A549 (cell line): ENCODE measurements at regions not wholly inside any gene's neighbourhood (a gene's known extent, or its start where the extent isn't known, plus 50 kb on each side); places are given as distances from the start of the nearest gene placed in this dataset.

Experiments used
- ATAC-seq, 2 experiments: fragments of 200-7000 bp in 1 of 2; fragments of >200 bp in 1 of 2; cut with Nextera tagmentation in 1 of 2; cut with Tn5 transposase in 1 of 2; 3 replicates each; pipeline versions ENCODE4 v1.8.0 to v1.9.1; 2018 to 2020; ENCODE audit warnings: mild to moderate bottlenecking in 1 of 2, moderate library complexity in 1 of 2
- CTCF ChIA-PET: fragments of 300-600 bp; sonication (Branson Sonifier 250); formaldehyde crosslinking; extraction: SDS; loops from one replicate; lab custom pipeline; 2021; ENCODE audit warnings: antibody characterized with exemption, inconsistent platforms; lab: Yijun Ruan, JAX
- POLR2A ChIA-PET: fragments of 350-600 bp; formaldehyde crosslinking; extraction: SDS; loops from one replicate; lab custom pipeline; 2021; ENCODE audit warnings: antibody characterized with exemption, inconsistent platforms; lab: Yijun Ruan, JAX
- DNase-seq, 2 experiments: peaks; one replicate each; pipeline versions ENCODE4 v3.0.0 to v3.0.0-alpha.2; 2011 to 2016; ENCODE audit warnings: low read depth in 1 of 2, low spot score in 1 of 2
- FAIRE-seq: peaks from 2 replicates; lab custom pipeline; 2011; peaks lifted over from hg19 to GRCh38; lab: Jason Lieb, UNC
- H3K27ac ChIP-seq, 2 experiments: fragments of >200 bp; sonication (Bioruptor Twin); formaldehyde crosslinking; 3 replicates each; pipeline ENCODE4 v1.5.1; 2016 to 2017
- H3K4me1 ChIP-seq: fragments of >200 bp; sonication (Bioruptor Twin); formaldehyde crosslinking; 3 replicates; pipeline ENCODE4 v1.6.1; 2016
- H3K4me2 ChIP-seq: fragments of >200 bp; sonication (Bioruptor Twin); formaldehyde crosslinking; 3 replicates; pipeline ENCODE4 v1.6.1; 2016
- H3K4me3 ChIP-seq: fragments of >200 bp; sonication (Bioruptor Twin); formaldehyde crosslinking; 3 replicates; pipeline ENCODE4 v1.5.1; 2016
- H3K9me3 ChIP-seq: fragments of >200 bp; sonication (Bioruptor Twin); formaldehyde crosslinking; 3 replicates; pipeline ENCODE4 v1.6.1; 2016
- CBX2 ChIP-seq: fragments of 200-600 bp; sonication (generic); IDR thresholded peaks from 2 replicates; pipeline ENCODE4 v1.6.1; 2016; ENCODE audit warnings: low read depth, mild to moderate bottlenecking, borderline replicate concordance
- CBX8 ChIP-seq: fragments of 200-600 bp; sonication (generic); IDR thresholded peaks from 2 replicates; pipeline ENCODE4 v1.6.1; 2016
- EHMT2 ChIP-seq: fragments of 200-600 bp; sonication (generic); IDR thresholded peaks from 2 replicates; pipeline ENCODE4 v1.6.1; 2016; ENCODE audit warnings: antibody characterized with exemption, low read depth, mild to moderate bottlenecking, moderate library complexity
- EP300 ChIP-seq, 2 experiments: fragments of >200 bp; sonication (Bioruptor Twin); formaldehyde crosslinking; IDR thresholded peaks; 2 replicates in 1 of 2; 3 replicates in 1 of 2; pipeline ENCODE4 v1.6.1; 2016 to 2017
- FOSB ChIP-seq: fragments of 250-450 bp; sonication (Bioruptor Pico); IDR thresholded peaks from 2 replicates; pipeline ENCODE4 v1.5.0; 2020; ENCODE audit warnings: mild to moderate bottlenecking, moderate library complexity
- FOXS1 ChIP-seq: fragments of 250-450 bp; sonication (Bioruptor Pico); IDR thresholded peaks from 2 replicates; pipeline ENCODE4 v1.5.0; 2020; ENCODE audit warnings: mild to moderate bottlenecking, moderate library complexity
- HDAC2 ChIP-seq: fragments of 200-600 bp; sonication (generic); IDR thresholded peaks from 2 replicates; pipeline ENCODE4 v1.6.1; 2016
- JUN ChIP-seq, 2 experiments: fragments of >200 bp; sonication (Bioruptor Twin); formaldehyde crosslinking; IDR thresholded peaks; 2 replicates in 1 of 2; 3 replicates in 1 of 2; pipeline ENCODE4 v1.6.1; 2016 to 2017
- NFE2L2 ChIP-seq: fragments of 150-350 bp; conservative IDR thresholded peaks from 2 replicates; pipeline ENCODE4 v1.6.1; 2014; ENCODE audit warnings: low read length
- POLR2AphosphoS2 ChIP-seq: conservative IDR thresholded peaks from 2 replicates; pipeline ENCODE4 v1.6.1; 2012; ENCODE audit warnings: low read length, improper control_type of control experiment, inconsistent platforms
- RAD21 ChIP-seq, 2 experiments: fragments of >200 bp in 1 of 2; sonication (Bioruptor Twin) in 1 of 2; formaldehyde crosslinking in 1 of 2; IDR thresholded peaks in 1 of 2; conservative IDR thresholded peaks in 1 of 2; 2 replicates in 1 of 2; 3 replicates in 1 of 2; pipeline ENCODE4 v1.6.1; 2012 to 2018; ENCODE audit warnings: inconsistent platforms in 1 of 2
- RARB ChIP-seq: fragments of 250-450 bp; sonication (Bioruptor Pico); IDR thresholded peaks from 2 replicates; pipeline ENCODE4 v1.8.0; 2021; ENCODE audit warnings: mild to moderate bottlenecking, moderate library complexity
- RNF2 ChIP-seq: fragments of 200-600 bp; sonication (generic); IDR thresholded peaks from 2 replicates; pipeline ENCODE4 v1.6.1; 2016; ENCODE audit warnings: low read depth, mild to moderate bottlenecking, antibody characterized with exemption, moderate library complexity, borderline replicate concordance
- SMC3 ChIP-seq: fragments of >200 bp; sonication (Bioruptor Twin); formaldehyde crosslinking; IDR thresholded peaks from 3 replicates; pipeline ENCODE4 v1.6.1; 2018; ENCODE audit warnings: inconsistent platforms
- TP53 ChIP-seq: fragments of 250-450 bp; sonication (Bioruptor Pico); IDR thresholded peaks from 2 replicates; pipeline ENCODE4 v1.5.0; 2021; ENCODE audit warnings: mild to moderate bottlenecking, moderate library complexity
- WGBS: methylation state at CpG from one replicate; pipeline ENCODE4 v1.1.6; 2017; ENCODE audit errors: missing lambda C conversion rate; 5-methylcytosine and 5-hydroxymethylcytosine counted together
- TF ChIP-seq, protein P1 (sequence below): IDR thresholded peaks from 2 replicates; pipeline ENCODE4 v1.6.1; 2012
- TF ChIP-seq, protein P2 (sequence below): fragments of >200 bp; sonication (Bioruptor Twin); formaldehyde crosslinking; IDR thresholded peaks from 3 replicates; pipeline ENCODE4 v1.6.1; 2016
- TF ChIP-seq, protein P3 (sequence below): fragments of >200 bp; sonication (Bioruptor Twin); formaldehyde crosslinking; IDR thresholded peaks from 3 replicates; pipeline ENCODE4 v1.5.1; 2016
- TF ChIP-seq, protein P4 (sequence below): fragments of 150-350 bp; IDR thresholded peaks from 2 replicates; pipeline ENCODE4 v1.6.1; 2014; ENCODE audit warnings: low read depth, mild to moderate bottlenecking, low read length

DNA sequence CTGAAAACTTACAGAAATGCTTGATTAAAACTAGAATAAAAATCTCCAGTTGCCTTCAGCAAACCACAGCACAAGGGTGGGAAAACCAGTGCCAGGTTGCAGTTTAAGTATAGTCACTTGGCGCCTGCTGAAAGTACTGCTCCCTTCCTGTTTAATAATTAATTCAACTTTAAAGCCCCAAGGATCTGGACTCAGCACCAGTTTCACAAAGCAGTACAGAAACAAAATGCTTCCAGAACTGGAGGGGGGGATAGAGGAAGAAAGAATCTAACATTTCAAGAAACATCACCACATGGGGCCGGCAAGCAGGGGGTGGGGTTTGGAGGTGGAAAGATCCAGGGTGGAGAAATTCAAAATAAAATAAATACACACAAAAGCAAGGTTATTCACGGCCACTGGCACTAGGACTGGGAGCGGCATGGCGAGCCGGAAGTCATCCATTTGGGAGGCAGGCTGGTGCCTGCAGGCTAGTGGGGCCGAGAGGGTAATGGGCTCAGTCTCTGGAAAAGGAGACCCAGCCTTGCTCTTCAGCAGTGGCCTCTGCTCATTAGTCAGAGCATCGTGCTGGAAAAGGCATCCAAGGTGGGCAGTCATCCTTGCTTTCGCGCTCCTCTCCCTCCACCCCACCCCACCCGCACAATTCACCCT is 85.8 kb downstream of the POU3F3 start:
- no peak overlapping the region for H3K4me3 ChIP-seq
- peaks cover 5% of the 10 kb centered on the region; the same call in 1 of the 3 replicates for H3K4me1 ChIP-seq
- H3K27ac ChIP-seq: no peak overlapping the region
- ATAC-seq: no peak
- POLR2A ChIA-PET: no interaction called here
- 58% methylated on average over 11 of the region's 11 CpGs for WGBS
- TF ChIP-seq RNF2 (no peak), CBX2 (no peak), TP53 (no peak), JUN (IDR thresholded peaks at IDR 0.05) (no peak), SMC3 (no peak), RARB (CRISPR knock-in tag) (no peak), CBX8 (no peak), EHMT2 (no peak)
- TF ChIP-seq, protein P1, sequence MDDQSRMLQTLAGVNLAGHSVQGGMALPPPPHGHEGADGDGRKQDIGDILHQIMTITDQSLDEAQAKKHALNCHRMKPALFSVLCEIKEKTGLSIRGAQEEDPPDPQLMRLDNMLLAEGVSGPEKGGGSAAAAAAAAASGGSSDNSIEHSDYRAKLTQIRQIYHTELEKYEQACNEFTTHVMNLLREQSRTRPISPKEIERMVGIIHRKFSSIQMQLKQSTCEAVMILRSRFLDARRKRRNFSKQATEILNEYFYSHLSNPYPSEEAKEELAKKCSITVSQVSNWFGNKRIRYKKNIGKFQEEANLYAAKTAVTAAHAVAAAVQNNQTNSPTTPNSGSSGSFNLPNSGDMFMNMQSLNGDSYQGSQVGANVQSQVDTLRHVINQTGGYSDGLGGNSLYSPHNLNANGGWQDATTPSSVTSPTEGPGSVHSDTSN: no peak
- TF ChIP-seq, protein P2, sequence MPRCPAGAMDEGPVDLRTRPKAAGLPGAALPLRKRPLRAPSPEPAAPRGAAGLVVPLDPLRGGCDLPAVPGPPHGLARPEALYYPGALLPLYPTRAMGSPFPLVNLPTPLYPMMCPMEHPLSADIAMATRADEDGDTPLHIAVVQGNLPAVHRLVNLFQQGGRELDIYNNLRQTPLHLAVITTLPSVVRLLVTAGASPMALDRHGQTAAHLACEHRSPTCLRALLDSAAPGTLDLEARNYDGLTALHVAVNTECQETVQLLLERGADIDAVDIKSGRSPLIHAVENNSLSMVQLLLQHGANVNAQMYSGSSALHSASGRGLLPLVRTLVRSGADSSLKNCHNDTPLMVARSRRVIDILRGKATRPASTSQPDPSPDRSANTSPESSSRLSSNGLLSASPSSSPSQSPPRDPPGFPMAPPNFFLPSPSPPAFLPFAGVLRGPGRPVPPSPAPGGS: no peak
- TF ChIP-seq, all 56 proteins: peak for 0
- CTCF ChIA-PET: no interaction called here
- peak overlapping the region; percentile 41 for H3K4me2 ChIP-seq
- no peak for DNase-seq
- H3K9me3 ChIP-seq: no peaks in the 10 kb centered on the region
- no peak for FAIRE-seq

DNA sequence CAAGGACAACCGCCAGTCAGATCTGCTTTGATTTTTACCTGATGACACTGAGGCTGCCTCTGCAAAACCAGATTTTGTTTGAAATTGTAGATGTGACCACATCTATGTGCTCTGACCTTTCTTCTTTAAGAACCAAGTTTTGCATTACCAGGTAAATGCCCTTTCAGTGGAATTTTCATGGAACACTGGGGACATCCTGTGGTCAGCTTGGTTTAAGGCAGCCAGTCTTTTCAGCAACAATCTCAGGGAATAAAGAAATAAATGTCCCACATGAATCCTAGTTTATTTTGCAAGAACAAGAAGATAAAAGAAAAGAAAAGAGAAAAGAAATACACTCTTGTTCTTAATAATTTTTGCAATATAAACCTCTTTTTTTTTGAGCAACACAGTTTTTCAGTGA is 90.6 kb downstream of the POU3F3 start:
- Histone ChIP-seq H3K4me3 (no peak overlapping the region), H3K4me1 (peaks cover 4% of the 10 kb centered on the region; the same call in 1 of the 3 replicates), H3K27ac (no peak overlapping the region), H3K4me2 (no peak overlapping the region), H3K9me3 (no peaks in the 10 kb centered on the region)
- ATAC-seq (peak; percentile 57 to 59; a peak in 2 of 6 replicates), DNase-seq (peak; percentile 3 to 50), FAIRE-seq (no peak)
- 39% methylated on average over 1 of the region's 1 CpG for WGBS
- CTCF ChIA-PET: interaction anchor here (1.0 to 3.2 kb wide), 5 partner anchors 11 to 1784 kb away, joined by 3 to 13 read pairs (median 3); no protein-coding TSS in a partner anchor
- POLR2A ChIA-PET: no interaction called here
- TF ChIP-seq SMC3 (peak; percentile 24; the same call in 2 of the 3 replicates), POLR2AphosphoS2 (no peak), RAD21 (conservative IDR thresholded peaks at IDR 0.05 in 1 of 2, IDR thresholded peaks at IDR 0.05 in 1 of 2) (peak; percentile 71 to 72), FOXS1 (no peak)
- TF ChIP-seq, protein P3, sequence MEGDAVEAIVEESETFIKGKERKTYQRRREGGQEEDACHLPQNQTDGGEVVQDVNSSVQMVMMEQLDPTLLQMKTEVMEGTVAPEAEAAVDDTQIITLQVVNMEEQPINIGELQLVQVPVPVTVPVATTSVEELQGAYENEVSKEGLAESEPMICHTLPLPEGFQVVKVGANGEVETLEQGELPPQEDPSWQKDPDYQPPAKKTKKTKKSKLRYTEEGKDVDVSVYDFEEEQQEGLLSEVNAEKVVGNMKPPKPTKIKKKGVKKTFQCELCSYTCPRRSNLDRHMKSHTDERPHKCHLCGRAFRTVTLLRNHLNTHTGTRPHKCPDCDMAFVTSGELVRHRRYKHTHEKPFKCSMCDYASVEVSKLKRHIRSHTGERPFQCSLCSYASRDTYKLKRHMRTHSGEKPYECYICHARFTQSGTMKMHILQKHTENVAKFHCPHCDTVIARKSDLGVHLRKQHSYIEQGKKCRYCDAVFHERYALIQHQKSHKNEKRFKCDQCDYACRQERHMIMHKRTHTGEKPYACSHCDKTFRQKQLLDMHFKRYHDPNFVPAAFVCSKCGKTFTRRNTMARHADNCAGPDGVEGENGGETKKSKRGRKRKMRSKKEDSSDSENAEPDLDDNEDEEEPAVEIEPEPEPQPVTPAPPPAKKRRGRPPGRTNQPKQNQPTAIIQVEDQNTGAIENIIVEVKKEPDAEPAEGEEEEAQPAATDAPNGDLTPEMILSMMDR: peak; percentile 51

DNA sequence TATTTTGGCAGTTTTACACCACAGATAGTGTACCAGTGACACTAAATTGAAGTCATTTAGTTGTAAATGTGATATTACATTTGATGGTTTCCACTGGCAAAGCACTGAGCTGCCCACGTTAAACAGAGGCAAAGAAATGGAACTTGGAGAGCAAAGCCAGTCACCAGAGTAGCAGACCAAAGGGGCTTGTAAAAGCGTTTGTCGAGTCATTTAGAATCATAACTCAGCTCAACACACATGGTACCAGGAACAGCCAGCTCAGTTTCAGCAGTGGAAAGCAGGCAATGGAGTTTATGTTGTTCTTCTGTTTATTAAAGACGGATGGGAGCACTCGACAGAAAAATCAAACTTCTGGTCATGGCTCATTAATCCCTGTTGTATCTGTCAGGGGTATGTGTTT is 91.2 kb downstream of the POU3F3 start:
- DNase-seq: no peak
- Histone ChIP-seq H3K27ac (no peak overlapping the region), H3K4me2 (no peak overlapping the region), H3K9me3 (no peaks in the 10 kb centered on the region), H3K4me3 (no peak overlapping the region), H3K4me1 (no peaks in the 10 kb centered on the region)
- 4% methylated on average over 5 of the region's 5 CpGs for WGBS
- TF ChIP-seq, protein P4, sequence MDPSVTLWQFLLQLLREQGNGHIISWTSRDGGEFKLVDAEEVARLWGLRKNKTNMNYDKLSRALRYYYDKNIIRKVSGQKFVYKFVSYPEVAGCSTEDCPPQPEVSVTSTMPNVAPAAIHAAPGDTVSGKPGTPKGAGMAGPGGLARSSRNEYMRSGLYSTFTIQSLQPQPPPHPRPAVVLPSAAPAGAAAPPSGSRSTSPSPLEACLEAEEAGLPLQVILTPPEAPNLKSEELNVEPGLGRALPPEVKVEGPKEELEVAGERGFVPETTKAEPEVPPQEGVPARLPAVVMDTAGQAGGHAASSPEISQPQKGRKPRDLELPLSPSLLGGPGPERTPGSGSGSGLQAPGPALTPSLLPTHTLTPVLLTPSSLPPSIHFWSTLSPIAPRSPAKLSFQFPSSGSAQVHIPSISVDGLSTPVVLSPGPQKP: no peak
- TF ChIP-seq NFE2L2 (no peak), TP53 (no peak), HDAC2 (no peak), EHMT2 (no peak), FOSB (CRISPR knock-in tag) (no peak), EP300 (IDR thresholded peaks at IDR 0.05) (no peak), SMC3 (no peak)
- no peak for ATAC-seq
- CTCF ChIA-PET: interaction anchor here (1.1 to 3.2 kb wide), 4 partner anchors 12 to 1785 kb away, joined by 3 to 13 read pairs (median 6); no protein-coding TSS in a partner anchor
- no peak for FAIRE-seq
- POLR2A ChIA-PET: no interaction called here
